GM21825 (cell line): ENCODE measurements at regions not wholly inside any gene's neighbourhood (a gene's known extent, or its start where the extent isn't known, plus 50 kb on each side); places are given as distances from the start of the nearest gene placed in this dataset.
"Not testable (repeated sequence)": the region's sequence is repeated elsewhere in the genome, so short reads cannot be mapped to it uniquely, and the experiment has no call there.

Experiments
- ATAC-seq: cut with Tn5 transposase; IDR thresholded peaks from one replicate; pipeline ENCODE4 v1.9.1; 2021; ENCODE audit warnings: mild to moderate bottlenecking, moderate library complexity; ENCODE audit not compliant: unreplicated experiment

DNA sequence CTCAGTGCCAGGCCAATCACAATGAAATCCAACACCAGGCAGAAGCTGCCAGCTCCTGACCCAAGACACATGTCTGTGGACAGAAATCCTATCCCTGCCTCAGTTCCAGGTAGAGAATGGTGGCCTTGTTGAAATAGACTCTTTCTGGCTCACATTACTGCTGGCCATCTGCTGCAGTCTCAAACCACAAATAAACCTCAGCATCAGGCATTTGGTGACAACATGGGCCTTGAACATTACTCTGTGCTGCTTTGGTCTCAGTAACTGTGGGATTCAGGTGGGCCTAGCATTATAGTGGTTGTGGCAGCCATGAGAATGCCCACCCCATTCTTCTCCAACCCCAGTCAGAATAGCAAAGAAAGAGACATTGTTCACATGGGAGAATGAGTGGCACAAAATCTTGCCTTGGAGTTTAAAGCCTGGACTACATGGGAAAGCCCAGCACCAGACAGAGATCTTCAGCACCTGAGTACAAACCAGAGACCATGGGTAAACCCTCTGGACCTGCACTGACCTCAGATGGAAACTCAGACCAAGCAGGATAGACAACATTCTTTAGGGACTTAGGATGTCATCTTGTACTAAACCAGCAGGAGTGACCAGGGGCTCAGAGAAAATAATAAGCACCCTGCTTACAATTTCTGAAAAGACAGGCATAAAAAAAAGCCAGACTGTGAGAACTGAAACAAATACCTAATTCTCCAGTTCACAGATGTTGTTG lies 50.4 kb upstream of the TRAM1L1 start:
- ATAC-seq = no peak

GRCh38 chr4:117137145-117137544 lies 51.8 kb upstream of the TRAM1L1 start:
- ATAC-seq = no peak

- not testable (repeated sequence) for ATAC-seq
Measured at GRCh38 chr4:117138732-117139131, 53.4 kb upstream of the TRAM1L1 start.

GRCh38 chr4:117154251-117154650 lies 68.9 kb upstream of the TRAM1L1 start:
- no peak for ATAC-seq

DNA sequence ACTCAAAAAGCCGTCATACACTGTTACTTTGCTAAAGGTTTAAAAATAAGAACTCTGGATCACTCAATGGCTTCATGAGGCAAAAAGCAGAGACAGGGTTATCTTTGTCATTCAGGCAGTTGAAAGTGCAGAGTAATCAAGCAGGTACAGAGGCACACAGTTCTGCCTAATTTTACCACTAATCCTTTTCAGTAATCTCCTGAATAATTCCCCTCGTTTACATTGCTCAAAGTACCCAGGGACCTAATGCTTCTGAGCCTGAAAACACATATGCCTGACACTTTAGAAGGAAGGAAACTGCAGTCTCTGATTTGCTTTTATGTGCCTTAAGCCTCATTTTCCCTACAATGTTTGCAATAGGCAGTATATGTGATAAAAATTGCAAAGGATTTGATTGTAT lies 71.4 kb upstream of the TRAM1L1 start:
- ATAC-seq = no peak

GRCh38 chr4:117157360-117157759 lies 72.0 kb upstream of the TRAM1L1 start:
- no peak for ATAC-seq

DNA sequence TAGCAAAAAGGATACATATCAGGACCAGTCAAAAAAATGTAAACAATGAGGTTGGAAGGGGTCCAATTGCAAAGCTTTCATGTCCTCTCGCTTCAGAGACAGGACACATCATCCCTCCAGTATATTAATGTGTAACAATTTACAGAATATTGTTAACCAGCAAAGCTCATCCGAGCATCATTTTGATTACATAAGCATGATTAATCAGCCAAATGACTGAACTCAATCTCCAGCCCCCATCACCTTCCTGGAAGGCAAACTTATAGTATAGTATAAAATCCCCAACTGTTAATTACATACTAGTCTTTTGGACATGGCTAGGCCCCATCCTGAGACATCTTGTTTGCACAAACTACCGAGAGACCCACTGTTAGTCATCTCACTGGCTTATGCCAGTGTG lies 77.6 kb upstream of the TRAM1L1 start:
- no peak for ATAC-seq

DNA sequence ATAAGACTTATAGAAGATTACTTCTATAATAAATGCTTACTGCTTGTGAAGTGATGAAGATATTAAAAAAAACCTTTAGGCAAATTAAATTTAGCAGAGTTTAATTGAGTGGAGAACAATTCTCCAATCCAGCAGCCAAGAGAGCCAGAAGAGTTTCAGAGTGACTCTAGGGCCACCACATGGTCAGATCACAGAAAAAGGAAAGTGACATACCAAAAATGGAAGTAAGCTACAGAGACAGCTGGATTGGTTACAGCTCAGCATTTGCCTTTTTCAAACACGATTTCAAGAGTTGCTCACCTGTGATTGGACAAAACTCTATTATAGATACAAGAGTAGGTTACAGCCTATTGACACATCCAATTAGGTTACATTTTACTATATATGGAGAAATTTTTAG lies 79.0 kb upstream of the TRAM1L1 start:
- no peak for ATAC-seq

GRCh38 chr4:117175369-117175768 lies 90.0 kb upstream of the TRAM1L1 start:
- not testable (repeated sequence) for ATAC-seq

- no peak for ATAC-seq
Measured at GRCh38 chr4:117203231-117203630, 117.9 kb upstream of the TRAM1L1 start.

DNA sequence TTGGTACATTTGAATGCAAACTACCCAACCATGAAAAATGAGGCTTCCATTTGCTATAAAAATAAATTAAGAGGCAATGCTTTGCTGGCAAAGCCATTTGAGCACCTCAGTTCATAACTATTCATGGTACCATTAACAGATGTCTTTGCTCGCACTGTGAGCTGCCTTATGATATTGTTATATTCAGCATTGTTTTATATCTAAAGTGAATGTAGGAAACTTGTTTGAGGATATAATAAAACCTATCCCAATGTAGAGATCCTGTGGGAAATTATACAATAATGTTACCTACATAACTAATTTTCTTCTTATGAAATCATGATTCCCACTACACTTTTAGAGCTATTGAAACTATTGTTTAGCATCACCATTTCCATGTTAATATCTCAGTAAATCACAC lies 125.2 kb upstream of the TRAM1L1 start:
- no peak for ATAC-seq

GRCh38 chr4:117224256-117224655 lies 138.9 kb upstream of the TRAM1L1 start:
- no peak for ATAC-seq

DNA sequence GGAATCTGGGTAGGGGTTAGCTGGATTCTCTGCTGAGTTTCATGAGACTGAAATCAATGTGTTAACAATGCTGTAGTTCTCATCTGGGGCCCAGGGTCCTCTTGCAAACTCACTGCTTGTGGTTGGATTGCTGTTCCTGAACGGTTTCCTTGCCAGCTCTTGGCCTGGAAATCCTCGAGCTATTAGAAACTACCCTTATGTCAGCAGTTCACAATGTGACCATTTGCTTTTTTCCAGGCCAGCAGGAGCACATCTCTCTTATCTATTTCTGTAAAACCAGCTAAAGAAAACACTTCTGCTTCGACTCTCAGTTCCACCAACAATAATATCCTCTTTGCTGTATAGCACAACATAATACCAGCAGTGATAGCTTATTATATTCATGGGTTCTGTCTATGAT lies 140.1 kb upstream of the TRAM1L1 start:
- ATAC-seq = no peak

DNA sequence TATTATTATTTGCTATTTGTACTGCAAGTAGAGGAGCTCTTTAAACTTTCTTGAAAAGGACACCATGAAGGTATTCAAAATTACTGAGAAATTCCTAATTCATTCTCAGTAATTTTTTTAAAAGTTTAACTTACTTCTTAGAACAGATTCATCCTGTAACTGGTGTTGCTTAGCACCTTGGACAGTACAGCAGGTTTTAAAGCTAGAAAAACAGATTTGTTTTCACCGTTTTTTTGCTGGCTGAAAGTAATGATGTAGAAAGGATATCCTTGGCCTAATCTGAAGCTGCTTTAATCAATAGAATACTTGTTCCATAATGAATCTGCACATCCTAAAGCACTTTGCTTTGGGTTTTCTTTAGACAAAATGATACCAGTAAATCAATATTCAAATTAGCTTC lies 142.5 kb upstream of the TRAM1L1 start:
- ATAC-seq = no peak

DNA sequence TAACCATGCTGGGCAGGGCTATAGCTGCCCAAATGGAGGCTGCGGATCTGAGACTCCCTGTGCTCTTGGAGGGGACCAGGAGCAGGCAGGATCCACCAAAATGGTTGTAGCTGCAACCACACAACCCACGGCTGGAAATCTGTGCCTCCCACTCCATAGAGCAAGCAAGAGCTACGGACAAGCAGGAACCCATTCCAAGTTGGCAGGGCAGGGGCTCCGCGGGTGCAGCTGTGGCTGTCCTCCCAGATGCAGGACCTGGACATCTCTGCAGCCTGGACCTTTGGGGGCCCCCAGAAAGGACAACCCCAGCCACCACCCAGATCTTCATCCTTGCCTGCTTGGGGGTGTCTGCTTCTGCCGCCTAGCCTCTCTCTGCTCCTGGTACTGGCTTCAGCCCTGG lies 154.1 kb upstream of the TRAM1L1 start:
- no peak for ATAC-seq

- peak; percentile 91 for ATAC-seq
Measured at GRCh38 chr4:117249333-117249732, 164.0 kb upstream of the TRAM1L1 start.

DNA sequence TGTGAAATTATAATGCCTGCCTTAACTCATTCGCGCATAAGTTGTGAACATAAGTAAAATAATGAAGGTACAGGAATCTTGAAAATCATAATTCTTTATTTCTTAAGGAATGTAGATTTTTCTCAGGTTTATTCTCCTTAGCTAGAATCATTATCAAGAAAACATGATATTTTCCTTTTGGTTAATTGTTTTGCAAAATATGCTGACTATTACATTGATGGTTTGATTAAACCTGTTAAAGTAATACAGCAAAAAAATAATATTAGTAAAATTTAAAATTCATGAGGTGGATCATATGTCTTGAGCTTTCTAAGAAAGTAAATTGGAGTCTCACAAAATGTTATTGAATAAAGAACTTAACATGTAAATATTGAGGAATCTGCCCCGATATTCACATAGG lies 178.7 kb upstream of the TRAM1L1 start:
- no peak for ATAC-seq

DNA sequence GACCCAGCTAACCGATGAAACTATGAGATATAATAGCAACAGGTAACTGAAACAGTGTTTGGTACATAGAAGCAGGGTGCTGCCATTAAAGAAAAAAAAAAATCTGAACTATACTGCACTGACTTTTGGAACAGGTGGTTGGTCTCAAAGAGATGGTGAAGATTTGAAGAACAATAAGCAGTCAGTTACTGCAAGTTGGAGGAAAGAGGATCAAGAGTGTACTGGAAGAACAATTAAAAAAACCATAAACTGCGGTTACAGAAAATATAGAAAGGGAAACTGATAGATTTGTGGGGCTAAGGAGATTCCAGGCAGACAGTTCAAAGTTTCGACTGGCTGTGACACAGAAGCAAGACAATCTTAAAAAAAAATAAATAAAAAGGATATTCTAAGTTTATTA lies 181.9 kb upstream of the TRAM1L1 start:
- ATAC-seq = no peak

DNA sequence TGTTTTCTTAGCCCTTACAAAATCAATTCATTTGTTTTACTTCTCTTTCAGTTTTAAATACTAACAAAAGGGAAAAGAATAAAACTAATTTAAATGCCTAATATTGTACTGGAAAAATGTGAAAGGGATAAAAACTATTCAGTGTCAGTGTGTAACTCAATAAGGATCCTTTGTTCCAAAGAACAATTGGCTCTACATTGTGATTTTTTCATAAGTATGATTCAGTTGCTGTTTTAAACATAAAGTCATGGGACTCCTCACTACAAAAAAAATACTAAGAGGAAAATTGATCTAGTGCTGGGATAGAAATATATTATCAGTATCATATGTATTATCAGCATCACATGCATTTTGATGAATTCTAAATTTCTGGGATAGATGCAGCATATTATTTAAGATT lies 199.4 kb upstream of the TRAM1L1 start:
- no peak for ATAC-seq

DNA sequence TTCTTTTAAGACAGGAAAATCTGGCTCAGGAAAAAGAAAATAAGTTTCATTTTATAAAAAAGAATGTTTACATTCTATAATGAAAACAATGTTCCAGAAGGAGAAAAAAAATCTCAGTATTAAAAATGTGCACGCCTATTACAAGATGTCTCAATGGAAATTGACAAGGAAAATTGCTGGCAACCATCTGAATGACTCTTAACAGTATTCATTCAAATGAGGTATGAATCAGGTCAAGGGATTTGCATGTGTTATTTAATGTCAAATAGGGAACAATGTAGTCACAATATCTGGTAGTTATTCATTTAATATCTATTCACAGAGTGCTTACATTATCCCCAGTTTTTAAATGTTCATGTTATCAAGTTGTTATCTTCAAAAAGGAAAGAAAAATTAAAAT lies 208.4 kb upstream of the TRAM1L1 start:
- no peak for ATAC-seq

DNA sequence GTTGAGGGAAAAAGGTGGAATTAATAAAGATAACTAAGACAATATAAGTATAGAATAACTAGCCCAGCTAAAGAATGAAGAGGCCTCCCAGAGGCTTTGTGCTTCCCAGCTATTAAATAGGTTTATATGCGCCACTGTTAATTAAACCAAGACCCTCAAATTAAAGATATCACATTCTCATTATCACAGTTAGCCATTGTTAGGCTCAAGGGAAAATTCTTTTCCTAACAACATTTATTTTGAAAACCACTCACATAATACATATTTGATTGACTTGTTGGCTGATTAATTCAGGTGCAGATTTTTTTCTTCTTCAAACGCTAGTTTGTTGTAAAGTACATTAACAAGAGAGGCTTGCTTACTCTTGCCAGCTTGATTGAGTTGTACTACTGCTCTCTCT lies 216.8 kb upstream of the TRAM1L1 start:
- no peak for ATAC-seq

DNA sequence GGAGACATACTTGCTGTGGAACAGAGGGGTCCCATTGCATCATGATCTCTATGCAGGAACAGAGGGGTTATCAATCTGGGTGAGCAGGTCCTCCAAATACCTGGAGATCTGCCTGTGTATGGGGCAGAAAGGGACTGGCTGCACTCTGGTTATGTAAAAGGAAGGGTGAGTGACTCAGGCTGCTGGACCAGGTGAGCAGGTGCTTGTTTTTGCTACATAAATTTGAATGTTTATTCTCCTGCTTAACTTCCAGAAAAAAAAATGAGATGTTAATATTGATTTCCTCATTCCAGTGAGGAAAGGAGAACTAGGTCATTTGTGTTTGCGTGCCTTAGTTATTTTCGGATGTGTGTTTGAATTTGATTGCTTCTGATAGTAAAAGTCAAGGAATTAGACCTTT lies 225.8 kb upstream of the TRAM1L1 start:
- ATAC-seq = no peak

DNA sequence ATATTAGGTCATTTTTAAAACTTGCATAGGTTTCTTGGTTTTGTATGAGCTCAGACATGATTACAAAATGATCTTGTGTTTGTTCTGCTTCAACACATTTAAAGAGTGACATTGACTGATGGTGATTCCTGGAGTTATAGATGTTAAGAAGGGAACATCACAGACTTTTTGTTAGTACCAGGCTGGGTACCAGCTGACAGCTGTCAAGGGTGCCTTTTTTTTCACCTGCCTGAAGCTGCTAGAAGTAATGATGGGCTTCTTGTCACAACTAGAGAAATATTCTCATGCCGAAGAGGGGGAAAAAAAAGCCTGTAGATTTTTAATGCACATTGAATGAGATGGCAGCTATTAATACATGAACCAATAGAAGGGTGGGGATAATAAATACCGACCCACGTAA lies 226.6 kb upstream of the TRAM1L1 start:
- no peak for ATAC-seq
